Lower leg skin (tissue), 3 donors: ENCODE measurements at regions not wholly inside any gene's neighbourhood (a gene's known extent, or its start where the extent isn't known, plus 50 kb on each side); places are given as distances from the start of the nearest gene placed in this dataset.

ENCODE experiments used
- POLR2A ChIP-seq, 2 donors: fragments of 450-650 bp; IDR thresholded peaks; one replicate each; pipeline ENCODE4 v1.6.1; 2016 to 2017; ENCODE audit warnings: antibody characterized with exemption in 2 of 2, mild to moderate bottlenecking in 1 of 2, moderate library complexity in 1 of 2
- TF ChIP-seq, protein P1 (sequence below), 3 donors: fragments of 450-650 bp; IDR thresholded peaks; one replicate each; pipeline ENCODE4 v1.5.1; 2016; ENCODE audit warnings: antibody characterized with exemption in 3 of 3, mild to moderate bottlenecking in 3 of 3, moderate library complexity in 2 of 3

DNA sequence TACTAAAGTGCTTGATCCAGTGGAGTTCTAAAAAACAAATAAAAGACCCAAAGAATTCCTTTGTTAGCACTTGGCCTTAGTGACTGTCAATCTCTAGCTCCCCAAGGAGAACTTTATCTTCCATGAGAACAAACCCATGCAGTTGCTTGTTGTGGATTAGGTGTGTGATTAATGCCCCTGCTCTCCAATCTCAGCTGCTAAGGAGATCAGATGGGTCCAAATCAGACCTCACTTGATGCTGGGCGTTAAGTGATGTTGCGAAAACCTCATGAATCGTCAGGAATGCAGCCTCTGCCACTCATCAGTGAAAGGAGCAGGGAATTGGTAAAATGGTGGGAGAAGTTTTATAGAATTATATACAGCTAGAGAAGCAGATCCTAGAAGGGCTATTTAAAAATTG lies 133.7 kb downstream of the DMAC1 start:
- TF ChIP-seq, protein P1, sequence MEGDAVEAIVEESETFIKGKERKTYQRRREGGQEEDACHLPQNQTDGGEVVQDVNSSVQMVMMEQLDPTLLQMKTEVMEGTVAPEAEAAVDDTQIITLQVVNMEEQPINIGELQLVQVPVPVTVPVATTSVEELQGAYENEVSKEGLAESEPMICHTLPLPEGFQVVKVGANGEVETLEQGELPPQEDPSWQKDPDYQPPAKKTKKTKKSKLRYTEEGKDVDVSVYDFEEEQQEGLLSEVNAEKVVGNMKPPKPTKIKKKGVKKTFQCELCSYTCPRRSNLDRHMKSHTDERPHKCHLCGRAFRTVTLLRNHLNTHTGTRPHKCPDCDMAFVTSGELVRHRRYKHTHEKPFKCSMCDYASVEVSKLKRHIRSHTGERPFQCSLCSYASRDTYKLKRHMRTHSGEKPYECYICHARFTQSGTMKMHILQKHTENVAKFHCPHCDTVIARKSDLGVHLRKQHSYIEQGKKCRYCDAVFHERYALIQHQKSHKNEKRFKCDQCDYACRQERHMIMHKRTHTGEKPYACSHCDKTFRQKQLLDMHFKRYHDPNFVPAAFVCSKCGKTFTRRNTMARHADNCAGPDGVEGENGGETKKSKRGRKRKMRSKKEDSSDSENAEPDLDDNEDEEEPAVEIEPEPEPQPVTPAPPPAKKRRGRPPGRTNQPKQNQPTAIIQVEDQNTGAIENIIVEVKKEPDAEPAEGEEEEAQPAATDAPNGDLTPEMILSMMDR (IDR thresholded peaks at IDR 0.05), result no peak
- TF ChIP-seq POLR2A (IDR thresholded peaks at IDR 0.05), result no peak
